SK-N-SH treated with all-trans-retinoic acid at 6 μM for 48 hours (cell line): ENCODE measurements at regions not wholly inside any gene's neighbourhood (a gene's known extent, or its start where the extent isn't known, plus 50 kb on each side); places are given as distances from the start of the nearest gene placed in this dataset.

ENCODE experiments used
- ATAC-seq: fragments of 200-7000 bp; cut with Tn5 transposase; 3 replicates; pipeline ENCODE4 v1.9.1; 2020; ENCODE audit warnings: mild to moderate bottlenecking, moderate library complexity
- ARNTL ChIP-seq: fragments of 450-650 bp; formaldehyde crosslinking; IDR thresholded peaks from 2 replicates; pipeline ENCODE4 v1.5.0; 2020; ENCODE audit warnings: low read depth, mild to moderate bottlenecking, moderate library complexity, borderline replicate concordance
- CREB5 ChIP-seq: fragments of 250-450 bp; sonication (Bioruptor Pico); IDR thresholded peaks from 2 replicates; pipeline ENCODE4 v1.5.1; 2020; ENCODE audit warnings: low read depth, mild to moderate bottlenecking, moderate library complexity
- CSDC2 ChIP-seq: fragments of 250-450 bp; sonication (Bioruptor Pico); IDR thresholded peaks from 2 replicates; pipeline ENCODE4 v1.5.0; 2020; ENCODE audit warnings: mild to moderate bottlenecking, moderate library complexity
- ESRRG ChIP-seq: fragments of 250-450 bp; sonication (Bioruptor Pico); IDR thresholded peaks from 2 replicates; pipeline ENCODE4 v1.6.1; 2021; ENCODE audit warnings: mild to moderate bottlenecking
- GLIS3 ChIP-seq: fragments of 250-450 bp; sonication (Bioruptor Pico); IDR thresholded peaks from 2 replicates; pipeline ENCODE4 v1.5.0; 2020; ENCODE audit warnings: mild to moderate bottlenecking, moderate library complexity
- ISL1 ChIP-seq: fragments of 250-450 bp; sonication (Bioruptor Pico); IDR thresholded peaks from 2 replicates; pipeline ENCODE4 v2.1.2; 2022; ENCODE audit warnings: mild to moderate bottlenecking, moderate library complexity
- OSR1 ChIP-seq: fragments of 250-450 bp; sonication (Bioruptor Pico); IDR thresholded peaks from 2 replicates; pipeline ENCODE4 v1.8.0; 2022; ENCODE audit warnings: moderate library complexity, mild to moderate bottlenecking, inconsistent platforms
- PATZ1 ChIP-seq: fragments of 250-450 bp; sonication (Bioruptor Pico); IDR thresholded peaks from 2 replicates; pipeline ENCODE4 v1.8.0; 2020; ENCODE audit warnings: mild to moderate bottlenecking, moderate library complexity, borderline replicate concordance
- POU6F1 ChIP-seq: fragments of 250-450 bp; sonication (Bioruptor Pico); IDR thresholded peaks from 2 replicates; pipeline ENCODE4 v1.8.0; 2021; ENCODE audit warnings: low read depth, mild to moderate bottlenecking, moderate library complexity, borderline replicate concordance
- SNAI2 ChIP-seq: fragments of 250-450 bp; sonication (Bioruptor Pico); IDR thresholded peaks from 2 replicates; pipeline ENCODE4 v1.5.0; 2020; ENCODE audit warnings: mild to moderate bottlenecking, moderate library complexity
- TCF4 ChIP-seq: fragments of 250-450 bp; sonication (Bioruptor Pico); IDR thresholded peaks from 2 replicates; pipeline ENCODE4 v1.8.0; 2021; ENCODE audit warnings: mild to moderate bottlenecking, moderate library complexity, borderline replicate concordance
- TOX ChIP-seq: fragments of 250-450 bp; sonication (Bioruptor Pico); IDR thresholded peaks from 2 replicates; pipeline ENCODE4 v1.8.0; 2021; ENCODE audit warnings: mild to moderate bottlenecking, moderate library complexity, borderline replicate concordance
- TSHZ2 ChIP-seq: fragments of 250-450 bp; sonication (Bioruptor Pico); IDR thresholded peaks from 2 replicates; pipeline ENCODE4 v1.5.0; 2020; ENCODE audit warnings: mild to moderate bottlenecking, moderate library complexity
- ZC3H10 ChIP-seq: fragments of 250-450 bp; sonication (Bioruptor Pico); IDR thresholded peaks from 2 replicates; pipeline ENCODE4 v1.5.1; 2021; ENCODE audit warnings: mild to moderate bottlenecking, moderate library complexity
- ZFP3 ChIP-seq: fragments of 250-450 bp; sonication (Bioruptor Pico); IDR thresholded peaks from 2 replicates; pipeline ENCODE4 v1.5.0; 2020; ENCODE audit warnings: mild to moderate bottlenecking, moderate library complexity
- ZFP30 ChIP-seq: fragments of 450-650 bp; formaldehyde crosslinking; IDR thresholded peaks from 2 replicates; pipeline ENCODE4 v1.5.0; 2022; ENCODE audit warnings: mild to moderate bottlenecking, moderate library complexity
- ZNF565 ChIP-seq: fragments of 450-650 bp; formaldehyde crosslinking; conservative IDR thresholded peaks from 2 replicates; pipeline ENCODE4 v1.5.0; 2020; ENCODE audit warnings: low read depth, mild to moderate bottlenecking, moderate library complexity
- ZNF70 ChIP-seq: fragments of 450-650 bp; formaldehyde crosslinking; IDR thresholded peaks from 2 replicates; pipeline ENCODE4 v1.5.0; 2020; ENCODE audit warnings: mild to moderate bottlenecking, moderate library complexity
- ZNF8 ChIP-seq: fragments of 450-650 bp; formaldehyde crosslinking; IDR thresholded peaks from 2 replicates; pipeline ENCODE4 v1.5.0; 2020; ENCODE audit warnings: mild to moderate bottlenecking, moderate library complexity

GRCh38 chr12:104815935-104816334 is 142.2 kb downstream of the SLC41A2 start (continued):
- no peak for TF ChIP-seq ZFP30
- TF ChIP-seq CSDC2 (CRISPR knock-in tag) = no peak
- TF ChIP-seq ZFP3 (CRISPR knock-in tag) = no peak

- no peak for ATAC-seq
- TF ChIP-seq PATZ1 (CRISPR knock-in tag) (no peak), ARNTL (CRISPR knock-in tag) (no peak), ISL1 (CRISPR knock-in tag) (no peak), ZNF8 (CRISPR knock-in tag) (no peak), GLIS3 (CRISPR knock-in tag) (no peak), ESRRG (no peak), TOX (no peak), CREB5 (no peak), TCF4 (CRISPR knock-in tag) (no peak), ZNF565 (CRISPR knock-in tag) (no peak), ZC3H10 (CRISPR knock-in tag) (no peak), OSR1 (CRISPR knock-in tag) (no peak), TSHZ2 (CRISPR knock-in tag) (no peak), ZFP30 (no peak), ZNF70 (CRISPR knock-in tag) (no peak), SNAI2 (no peak), POU6F1 (CRISPR knock-in tag) (no peak)
These were observed 143.1 kb downstream of the SLC41A2 start for GRCh38 chr12:104814944-104815343.
